Esophagus squamous epithelium (tissue), 5 donors: ENCODE measurements at regions not wholly inside any gene's neighbourhood (a gene's known extent, or its start where the extent isn't known, plus 50 kb on each side); places are given as distances from the start of the nearest gene placed in this dataset.

Source experiments
- DNase-seq: peaks from one replicate; lab custom pipeline; 2025; lab: John Stamatoyannopoulos, UW
- H3K27ac ChIP-seq, 4 donors: fragments of 200-600 bp; sonication (generic); one replicate each; pipeline ENCODE4 v1.5.1; 2016 to 2019; ENCODE audit warnings: mild to moderate bottlenecking in 1 of 4
- H3K27me3 ChIP-seq, 4 donors: fragments of 200-600 bp; sonication (generic); 1 replicate in 3 of 4; 2 replicates in 1 of 4; pipeline versions ENCODE4 v1.5.1 to v1.6.0; 2017 to 2021; ENCODE audit warnings: antibody characterized with exemption in 1 of 4
- H3K36me3 ChIP-seq, 3 donors: fragments of 200-600 bp; sonication (generic); one replicate each; pipeline ENCODE4 v1.5.1; 2016 to 2019
- H3K4me1 ChIP-seq, 3 donors: fragments of 200-600 bp; sonication (generic); one replicate each; pipeline ENCODE4 v1.5.1; 2017 to 2019
- H3K4me3 ChIP-seq, 4 donors: fragments of 200-600 bp; sonication (generic); 1 replicate in 3 of 4; 2 replicates in 1 of 4; pipeline ENCODE4 v1.5.1; 2016 to 2019; ENCODE audit warnings: mild to moderate bottlenecking in 2 of 4, moderate library complexity in 1 of 4
- H3K9me3 ChIP-seq, 3 donors: fragments of 200-600 bp; sonication (generic); one replicate each; pipeline ENCODE4 v1.5.1; 2016 to 2019
- CTCF ChIP-seq, 6 experiments: fragments of 450-650 bp in 4 of 6; fragments of 200-600 bp in 2 of 6; sonication (generic) in 2 of 6; IDR thresholded peaks; one replicate each; pipeline ENCODE4 v1.5.1; 2016 to 2019; ENCODE audit warnings: antibody characterized with exemption in 6 of 6, mild to moderate bottlenecking in 4 of 6, moderate library complexity in 4 of 6
- POLR2A ChIP-seq, 4 donors: fragments of 450-650 bp; IDR thresholded peaks; one replicate each; pipeline ENCODE4 v1.6.1; 2017; ENCODE audit warnings: antibody characterized with exemption in 4 of 4, mild to moderate bottlenecking in 4 of 4, moderate library complexity in 3 of 4
- WGBS, 2 donors: methylation state at CpG; one replicate each; pipeline ENCODE4 v1.1.5; 2018; 5-methylcytosine and 5-hydroxymethylcytosine counted together
- intact Hi-C: fragments of 100-400 bp; cut with DNase I; formaldehyde crosslinking; loops from one replicate; pipeline ENCODE4 v1.15.0; 2022
- donor health status: DM: yes; HTN: yes; CAD: no.

GRCh38 chr2:239609162-239609561, 208.3 kb upstream of the HDAC4 start:
- DNase-seq = no peak
- 79 to 88% methylated on average over 5 to 8 of the region's 11 CpGs for WGBS, 2 donors
- peaks cover 0 to 33% (median 0%) of the 10 kb centered on the region in 4 donors for H3K27me3 ChIP-seq
- H3K4me1 ChIP-seq = no peaks in the 10 kb centered on the region
- intact Hi-C loops = no loop called here
- TF ChIP-seq CTCF (IDR thresholded peaks at IDR 0.05) (no peak), POLR2A (IDR thresholded peaks at IDR 0.05) (no peak)
- no peak overlapping the region for H3K27ac ChIP-seq
- no peaks in the 10 kb centered on the region for H3K9me3 ChIP-seq
- H3K4me3 ChIP-seq = no peak overlapping the region
- no peaks in the 10 kb centered on the region for H3K36me3 ChIP-seq

GRCh38 chr2:239608723-239609122, 207.9 kb upstream of the HDAC4 start:
- DNase-seq = no peak

GRCh38 chr2:239608260-239608659, 207.4 kb upstream of the HDAC4 start:
- H3K4me3 ChIP-seq = no peak overlapping the region
- no peak for TF ChIP-seq POLR2A (IDR thresholded peaks at IDR 0.05)
- TF ChIP-seq CTCF (IDR thresholded peaks at IDR 0.05) = no peak
- intact Hi-C loops = no loop called here
- H3K27ac ChIP-seq = no peak overlapping the region
- no peaks in the 10 kb centered on the region for H3K9me3 ChIP-seq
- WGBS, 2 donors = 46 to 56% methylated on average over 6 of the region's 6 CpGs
- H3K36me3 ChIP-seq = no peaks in the 10 kb centered on the region
- no peak for DNase-seq
- peaks cover 0 to 36% (median 0%) of the 10 kb centered on the region in 4 donors for H3K27me3 ChIP-seq
- no peaks in the 10 kb centered on the region for H3K4me1 ChIP-seq

More at GRCh38 chr2:239608723-239609122, 207.9 kb upstream of the HDAC4 start:
- TF ChIP-seq CTCF (IDR thresholded peaks at IDR 0.05) (no peak), POLR2A (IDR thresholded peaks at IDR 0.05) (no peak)
- H3K4me1 ChIP-seq = no peaks in the 10 kb centered on the region
- no peak overlapping the region for H3K27ac ChIP-seq
- no peak overlapping the region for H3K4me3 ChIP-seq
- intact Hi-C loops = no loop called here
- WGBS, 2 donors = 92 to 95% methylated on average over 4 to 12 of the region's 16 CpGs
- no peaks in the 10 kb centered on the region for H3K9me3 ChIP-seq
- H3K36me3 ChIP-seq = no peaks in the 10 kb centered on the region
- H3K27me3 ChIP-seq = peaks cover 0 to 36% (median 0%) of the 10 kb centered on the region in 4 donors

- no peak overlapping the region for H3K27ac ChIP-seq
- intact Hi-C loops = no loop called here
- no peak for DNase-seq
- TF ChIP-seq CTCF (IDR thresholded peaks at IDR 0.05) = no peak
- no peak for TF ChIP-seq POLR2A (IDR thresholded peaks at IDR 0.05)
- peaks cover 0 to 36% (median 0%) of the 10 kb centered on the region in 4 donors for H3K27me3 ChIP-seq
- no peaks in the 10 kb centered on the region for H3K36me3 ChIP-seq
- no peak overlapping the region for H3K4me3 ChIP-seq
- no peaks in the 10 kb centered on the region for H3K9me3 ChIP-seq
- H3K4me1 ChIP-seq = no peaks in the 10 kb centered on the region
- 58 to 72% methylated on average over 24 of the region's 24 CpGs for WGBS, 2 donors
These were observed 206.8 kb upstream of the HDAC4 start for GRCh38 chr2:239607517-239608191.

- DNase-seq = no peak
- Histone ChIP-seq H3K27ac (no peak overlapping the region), H3K4me3 (no peak overlapping the region), H3K4me1 (no peaks in the 10 kb centered on the region), H3K27me3 (peaks cover 0 to 36% (median 0%) of the 10 kb centered on the region in 4 donors), H3K9me3 (no peaks in the 10 kb centered on the region), H3K36me3 (no peaks in the 10 kb centered on the region)
- TF ChIP-seq POLR2A (IDR thresholded peaks at IDR 0.05) (no peak), CTCF (IDR thresholded peaks at IDR 0.05) (no peak)
- intact Hi-C loops = no loop called here
- WGBS, 2 donors = 75 to 79% methylated on average over 7 of the region's 7 CpGs
These were observed 206.1 kb upstream of the HDAC4 start for GRCh38 chr2:239606741-239607516.
